ENCODE measurements at regions not wholly inside any gene's neighbourhood (a gene's known extent, or its start where the extent isn't known, plus 50 kb on each side); places are given as distances from the start of the nearest gene placed in this dataset.

- no peak for DNase-seq
Measured at GRCh38 chr11:79783833-79784232, 343.0 kb upstream of the TENM4 start.

DNA sequence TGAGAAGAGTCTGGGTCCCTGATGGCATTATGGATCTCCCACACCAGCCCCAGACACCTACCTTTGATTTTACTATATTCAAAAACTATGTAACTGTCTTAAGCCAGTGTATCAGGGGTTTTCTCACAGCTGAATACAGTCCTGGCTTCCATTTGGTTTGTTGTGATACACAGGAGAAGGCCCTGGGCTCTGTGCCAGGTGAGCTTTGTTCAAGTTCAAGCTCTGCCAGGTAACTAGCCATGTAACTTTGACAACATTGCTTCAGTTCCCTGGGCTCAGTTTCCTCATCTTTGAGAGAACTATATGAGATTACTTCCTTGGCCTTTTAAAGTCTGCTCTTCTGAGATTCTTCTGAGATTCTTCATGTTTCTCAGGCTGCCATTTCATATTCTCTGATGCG is 327.5 kb upstream of the TENM4 start:
- no peak for DNase-seq

DNA sequence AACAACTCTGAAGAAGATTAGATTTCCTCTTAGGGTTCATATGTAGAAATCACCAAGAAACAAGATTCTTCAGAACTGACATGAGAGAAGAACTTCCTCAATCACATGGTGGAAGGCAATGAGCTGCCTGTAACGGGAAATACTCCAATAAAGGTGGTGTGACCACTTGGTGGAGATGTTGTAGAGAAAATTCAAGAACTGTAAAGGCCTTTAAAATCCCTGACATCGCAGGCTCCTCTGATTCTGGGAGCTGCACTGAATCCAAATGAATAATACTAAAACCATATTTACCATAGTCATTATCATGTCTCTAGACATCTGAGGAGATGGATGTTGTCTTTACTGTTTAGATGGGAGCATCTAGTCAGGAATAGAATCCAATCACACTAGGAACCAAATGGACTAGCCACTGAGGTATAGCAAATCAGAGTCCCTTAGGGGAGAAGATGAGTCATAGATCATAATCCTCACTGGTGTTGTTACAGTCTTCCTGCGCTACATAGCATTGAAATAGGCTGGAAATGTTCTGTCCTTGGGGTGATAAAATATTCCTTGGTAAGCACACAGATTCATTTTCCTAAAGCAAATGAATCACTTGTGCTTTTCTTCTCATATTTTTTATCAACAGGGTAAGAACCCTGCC is 321.6 kb upstream of the TENM4 start:
- no peak for DNase-seq

GRCh38 chr11:79758325-79758724 is 317.5 kb upstream of the TENM4 start:
- no peak for DNase-seq

DNA sequence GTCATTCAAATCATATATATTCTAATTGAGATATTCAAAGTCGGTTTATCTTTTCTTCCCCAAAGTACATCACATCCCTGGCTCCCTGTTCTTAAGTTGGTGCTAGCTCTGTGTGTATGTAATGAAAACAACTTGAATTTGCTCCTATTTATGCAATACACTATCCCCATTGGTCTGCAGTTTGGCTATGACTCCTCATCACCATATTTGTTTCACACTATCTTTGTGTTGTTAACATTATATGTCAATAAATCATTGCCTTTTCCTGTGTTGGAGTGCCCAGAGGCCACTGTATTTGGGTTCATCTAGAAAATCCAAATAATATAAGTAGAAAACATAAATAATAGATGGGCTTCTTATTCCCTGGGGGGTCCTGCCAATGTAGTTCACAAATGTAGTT is 306.6 kb upstream of the TENM4 start:
- DNase-seq, result no peak

- DNase-seq, result no peak
Measured at GRCh38 chr11:79744941-79745340, 304.1 kb upstream of the TENM4 start.

DNA sequence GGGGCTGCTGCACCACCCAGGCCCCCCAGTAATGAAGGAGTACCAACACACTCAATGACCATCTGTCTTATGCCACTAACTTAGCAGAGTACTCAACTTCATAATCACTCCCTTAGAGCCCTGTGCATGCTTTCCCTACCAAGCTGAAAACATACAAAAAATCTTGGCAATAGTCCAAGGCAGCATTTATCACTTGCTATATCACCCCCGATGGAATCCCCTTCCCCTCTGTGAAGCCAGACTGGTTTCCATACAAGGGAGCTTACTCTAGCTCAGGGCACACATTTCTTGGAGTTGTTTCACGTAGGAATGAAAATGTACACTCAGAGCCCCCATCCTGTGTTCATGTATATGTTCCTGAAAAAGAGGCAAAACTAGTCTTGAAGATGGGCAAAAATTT is 301.3 kb upstream of the TENM4 start:
- no peak for DNase-seq

GRCh38 chr11:79739591-79739990 is 298.8 kb upstream of the TENM4 start:
- DNase-seq, result no peak

GRCh38 chr11:79727221-79727620 is 286.4 kb upstream of the TENM4 start:
- no peak for DNase-seq

GRCh38 chr11:79720115-79720514 is 279.3 kb upstream of the TENM4 start:
- no peak for DNase-seq

GRCh38 chr11:79708319-79708932 is 267.6 kb upstream of the TENM4 start:
- DNase-seq, result no peak

DNA sequence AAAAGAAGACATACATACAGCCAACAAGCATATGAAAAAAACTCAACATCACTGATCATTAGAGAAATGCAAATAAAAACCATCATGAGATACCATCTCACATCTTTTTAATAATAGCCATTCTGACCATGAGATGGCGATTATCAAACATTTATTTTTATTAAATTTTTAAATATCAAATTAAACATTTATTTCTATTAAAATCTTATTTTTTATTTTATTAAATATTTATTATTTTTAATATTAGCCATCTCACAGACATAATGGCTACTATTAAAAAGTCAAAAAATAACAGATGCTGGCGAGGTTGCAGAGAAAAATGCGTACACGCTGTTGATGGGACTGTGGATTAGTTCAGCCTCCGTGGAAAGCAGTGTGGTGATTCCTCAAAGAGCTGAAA is 264.8 kb upstream of the TENM4 start:
- DNase-seq, result no peak

- no peak for DNase-seq
Measured at GRCh38 chr11:79702303-79702702, 261.5 kb upstream of the TENM4 start.

DNA sequence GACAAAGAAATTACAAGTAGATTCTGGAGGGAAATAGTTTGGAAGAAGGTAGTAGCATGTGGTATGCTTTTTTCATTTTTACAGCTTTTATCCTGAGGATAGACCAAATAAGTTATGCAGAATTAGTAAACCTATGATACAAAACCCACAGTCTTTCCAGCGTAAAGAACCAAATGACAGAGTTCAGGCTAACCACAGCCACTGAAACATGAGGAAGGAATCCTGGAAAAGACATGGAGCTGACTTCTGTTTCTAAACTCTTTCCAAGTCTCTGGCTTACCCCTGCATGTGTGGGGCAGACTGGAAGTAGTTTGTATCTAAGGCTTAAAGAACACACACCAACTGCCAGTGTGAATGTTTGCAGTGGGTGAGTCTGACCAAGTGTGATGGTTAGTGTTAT is 258.4 kb upstream of the TENM4 start:
- no peak for DNase-seq

DNA sequence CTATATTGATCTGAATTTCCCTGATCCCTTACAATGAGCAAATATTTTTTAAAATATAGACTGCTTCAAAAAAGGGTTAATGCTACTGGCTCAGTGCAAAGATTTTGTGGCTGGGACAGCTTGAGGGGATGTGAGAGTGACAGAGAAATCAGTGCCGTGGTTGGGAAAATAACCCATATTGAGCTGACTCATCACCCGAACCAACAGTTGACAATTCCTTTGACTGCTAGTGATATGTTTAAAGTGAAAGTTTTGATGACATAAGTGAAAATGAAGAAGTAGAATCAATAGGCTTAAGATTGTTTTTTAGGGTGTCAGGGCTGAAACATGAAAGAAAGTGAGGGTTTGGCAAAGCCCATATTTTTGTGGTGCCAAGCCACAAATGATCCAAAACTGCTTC is 257.1 kb upstream of the TENM4 start:
- DNase-seq, result no peak

- DNase-seq, result no peak
Measured at GRCh38 chr11:79694368-79694767, 253.5 kb upstream of the TENM4 start.

DNA sequence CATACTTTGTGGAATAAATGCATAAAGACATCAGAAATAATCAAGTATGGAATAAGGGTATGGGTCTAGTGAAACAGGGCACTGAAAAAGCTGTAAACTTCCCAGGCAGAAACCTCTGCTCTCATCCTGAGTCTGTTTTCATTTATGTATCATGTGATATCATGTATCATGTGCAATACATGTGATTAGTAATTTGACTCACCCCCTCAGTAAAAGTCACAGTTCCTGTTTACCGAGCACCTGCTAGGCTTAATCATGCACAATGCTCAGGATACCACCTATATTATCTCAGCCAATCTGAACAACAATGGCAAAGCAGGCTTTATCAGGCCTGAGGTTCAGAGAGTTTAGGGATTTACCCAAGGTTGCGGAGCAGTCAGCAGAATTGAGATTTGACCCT is 250.6 kb upstream of the TENM4 start:
- no peak for DNase-seq

DNA sequence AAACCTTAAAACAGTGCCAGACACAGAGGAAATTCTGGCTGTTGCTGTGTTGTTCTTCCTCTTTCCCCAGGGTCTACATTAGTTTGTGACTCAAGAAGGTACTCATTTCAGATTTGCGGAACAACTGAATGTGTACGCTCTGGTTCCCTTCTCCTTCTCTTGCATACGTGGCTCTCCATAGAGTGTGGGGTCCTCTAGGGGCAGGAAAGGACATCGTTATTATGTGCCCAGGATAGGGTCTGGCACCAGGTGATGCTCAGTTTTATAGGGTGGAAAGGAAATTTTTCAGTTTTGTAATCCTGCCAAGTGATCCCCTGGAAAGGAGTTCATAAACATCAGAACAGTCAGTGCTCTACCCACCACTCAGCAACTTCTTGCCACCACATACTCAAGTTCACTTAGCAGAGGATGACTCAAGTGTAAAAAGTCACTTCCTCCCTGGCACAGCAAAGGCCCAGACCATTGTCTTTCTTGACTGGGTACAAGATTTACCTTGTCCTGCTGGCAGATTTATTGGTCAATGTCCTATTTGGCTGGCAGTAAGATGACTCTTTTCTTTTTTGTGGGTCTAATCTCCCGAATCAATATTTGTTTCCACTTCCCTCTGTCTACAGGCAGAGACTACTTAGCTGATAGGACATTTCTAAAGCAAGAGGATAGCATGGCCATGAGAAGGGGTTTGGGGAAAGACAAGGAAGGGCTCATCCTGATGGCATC is 246.0 kb upstream of the TENM4 start:
- no peak for DNase-seq

DNA sequence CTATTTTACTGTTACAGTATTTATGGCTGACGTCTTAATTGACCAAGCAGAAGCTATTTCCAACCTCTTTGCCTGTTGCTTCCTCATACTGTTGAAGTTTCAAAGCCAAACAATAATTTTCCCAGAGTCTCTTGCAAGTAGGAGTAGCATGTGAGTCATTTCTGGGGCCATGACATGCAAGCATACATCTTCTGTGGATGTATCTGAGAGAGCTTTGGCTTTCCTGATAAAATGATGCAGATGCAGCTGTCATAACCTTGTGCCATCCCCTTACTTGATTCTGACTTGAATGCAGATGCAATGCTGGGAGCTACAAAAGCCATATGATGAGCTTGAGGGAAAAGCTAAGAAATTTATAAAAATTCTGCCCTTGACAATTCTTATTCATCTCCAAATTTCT is 243.1 kb upstream of the TENM4 start:
- no peak for DNase-seq

DNA sequence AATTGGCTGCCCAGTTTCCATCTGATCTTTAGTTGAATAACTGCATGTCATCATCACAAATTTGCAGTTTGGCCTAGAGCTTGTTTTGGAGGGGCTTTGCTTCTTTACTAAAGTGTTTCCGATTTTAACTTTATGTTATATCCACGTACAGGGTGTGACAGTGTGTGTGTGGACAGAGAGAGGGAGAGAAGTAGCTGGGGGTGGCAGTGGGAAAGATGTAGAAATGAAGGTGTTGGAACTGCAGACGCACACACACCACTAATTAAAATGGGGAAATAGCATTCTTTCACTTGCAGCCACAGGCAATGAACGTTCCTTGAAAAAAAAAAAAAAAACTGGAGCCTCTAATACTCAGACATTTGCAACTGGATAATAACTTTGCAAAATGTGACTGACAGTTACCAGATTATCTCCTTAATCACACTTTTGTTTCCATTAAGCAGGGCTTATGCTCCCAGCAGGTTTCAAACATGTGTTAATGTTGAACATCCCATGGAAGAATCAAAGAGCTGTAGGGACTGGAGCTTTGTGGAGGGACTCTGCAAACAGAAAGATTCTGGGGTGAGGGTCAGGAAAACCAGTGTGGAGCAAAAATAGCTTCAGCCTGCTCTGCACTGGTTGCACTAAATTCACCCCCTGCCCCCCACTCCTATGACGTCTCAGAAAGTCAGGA is 238.1 kb upstream of the TENM4 start:
- DNase-seq, result no peak

GRCh38 chr11:79676396-79676795 is 235.6 kb upstream of the TENM4 start:
- DNase-seq, result no peak

- no peak for DNase-seq
Measured at GRCh38 chr11:79675081-79675480, 234.3 kb upstream of the TENM4 start.

DNA sequence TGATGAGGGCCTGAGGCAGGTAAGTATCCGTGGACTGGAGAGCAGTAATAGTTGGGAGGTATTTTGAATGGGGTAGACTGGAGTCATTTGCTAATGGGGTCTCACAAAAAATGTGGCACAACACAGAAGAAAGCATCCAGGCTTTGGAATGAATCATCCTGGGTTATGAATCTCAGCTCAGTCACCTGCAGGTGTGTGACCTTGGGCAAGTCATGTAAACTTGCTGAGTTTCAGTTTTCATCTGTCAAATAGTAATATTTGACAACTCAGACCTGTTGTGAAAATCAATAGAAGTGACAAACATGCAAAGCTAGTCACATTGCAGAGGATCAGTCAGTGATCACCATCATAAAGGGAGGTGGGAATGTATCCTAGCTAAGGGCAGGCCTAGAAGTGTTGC is 232.0 kb upstream of the TENM4 start:
- DNase-seq, result no peak

DNA sequence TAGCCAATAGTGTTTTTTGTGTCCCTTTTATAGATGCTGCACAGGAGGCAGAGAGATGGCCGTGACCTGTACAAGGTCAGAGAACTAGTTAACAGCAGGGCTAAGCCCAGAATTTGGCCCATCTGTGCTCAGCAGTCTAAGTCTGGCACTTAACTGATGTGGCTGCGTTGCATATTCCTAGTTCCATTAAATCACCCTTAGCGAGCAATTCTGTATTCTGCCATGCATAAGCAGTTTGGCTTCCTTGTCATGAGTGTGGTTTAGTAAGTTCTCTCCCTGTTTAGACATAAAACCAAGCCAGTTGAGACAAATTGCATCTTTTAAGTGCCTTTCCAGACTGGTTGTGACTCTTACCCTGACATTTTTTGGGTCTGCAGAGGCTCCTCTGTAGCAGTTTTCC is 230.6 kb upstream of the TENM4 start:
- DNase-seq, result no peak
